ENCODE measurements at regions not wholly inside any gene's neighbourhood (a gene's known extent, or its start where the extent isn't known, plus 50 kb on each side); places are given as distances from the start of the nearest gene placed in this dataset.

- DNase-seq: no peak
Measured at GRCh38 chr10:110399106-110399964, 94.6 kb upstream of the SMNDC1 start.

DNA sequence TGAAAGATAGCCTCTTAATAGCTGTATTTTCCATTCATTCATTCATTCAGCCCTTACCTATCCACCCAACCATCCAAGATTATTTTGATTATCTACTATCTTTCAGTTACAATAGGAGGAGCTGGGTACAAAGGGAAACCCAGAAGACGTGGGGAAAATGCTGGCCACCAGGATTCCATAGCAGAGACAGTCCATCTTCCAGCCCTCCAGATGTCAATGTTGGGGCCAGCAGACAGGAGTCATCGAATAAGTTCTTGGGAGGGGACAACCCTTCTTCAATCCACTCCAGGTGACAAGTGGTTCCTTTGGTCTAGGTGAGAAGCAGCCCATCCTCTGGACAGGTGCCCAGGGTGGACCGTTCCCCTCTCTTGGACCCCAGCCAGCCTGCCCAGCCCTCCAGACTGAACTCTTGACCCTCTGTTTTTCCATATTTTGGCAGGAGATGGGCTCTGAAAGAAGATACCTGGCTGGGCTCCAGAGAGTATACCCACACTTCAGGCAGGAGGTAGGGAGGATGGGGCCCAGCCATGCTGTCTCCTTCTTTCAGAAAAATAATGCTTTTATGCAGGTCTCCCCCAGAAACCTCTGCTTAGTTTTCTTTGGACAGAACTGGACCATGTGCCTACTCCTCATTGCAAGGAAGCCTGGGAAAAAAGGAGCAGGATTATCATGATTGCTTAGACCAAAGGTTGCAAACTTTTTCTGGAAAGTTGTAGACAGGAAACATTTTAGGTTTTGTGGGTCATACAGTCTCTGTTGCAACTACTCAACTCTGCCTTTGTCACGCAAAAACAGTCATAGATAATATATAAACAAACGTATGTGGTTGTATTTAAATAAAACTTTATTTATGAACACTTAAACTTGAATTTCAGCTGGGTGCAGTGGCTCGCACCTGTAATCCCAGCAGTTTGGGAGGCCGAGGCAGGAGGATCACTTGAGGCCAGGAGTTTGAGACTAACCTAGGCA is 95.5 kb upstream of the SMNDC1 start:
- peak; percentile 83 for DNase-seq

GRCh38 chr10:110401401-110402076 is 96.2 kb upstream of the DUSP5 start:
- no peak for DNase-seq

DNA sequence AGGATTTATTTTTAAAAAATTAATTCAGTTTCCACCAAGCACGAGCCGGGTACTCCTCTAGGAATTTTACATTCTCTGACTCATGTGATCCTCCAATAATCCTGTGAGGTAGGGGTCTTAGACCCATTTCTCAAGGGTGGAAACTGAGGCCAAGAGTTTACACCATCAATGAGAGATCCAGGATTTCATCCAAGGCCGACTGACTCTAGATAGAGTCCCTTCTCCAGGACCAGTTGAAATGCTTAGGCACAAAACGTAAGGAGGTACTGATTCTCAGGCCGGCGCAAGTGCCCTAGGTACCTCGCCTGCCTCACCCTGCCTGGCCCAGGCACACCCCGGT is 95.7 kb upstream of the DUSP5 start:
- DNase-seq: no peak

- DNase-seq: no peak
Measured at GRCh38 chr10:110403593-110403992, 94.1 kb upstream of the DUSP5 start.

DNA sequence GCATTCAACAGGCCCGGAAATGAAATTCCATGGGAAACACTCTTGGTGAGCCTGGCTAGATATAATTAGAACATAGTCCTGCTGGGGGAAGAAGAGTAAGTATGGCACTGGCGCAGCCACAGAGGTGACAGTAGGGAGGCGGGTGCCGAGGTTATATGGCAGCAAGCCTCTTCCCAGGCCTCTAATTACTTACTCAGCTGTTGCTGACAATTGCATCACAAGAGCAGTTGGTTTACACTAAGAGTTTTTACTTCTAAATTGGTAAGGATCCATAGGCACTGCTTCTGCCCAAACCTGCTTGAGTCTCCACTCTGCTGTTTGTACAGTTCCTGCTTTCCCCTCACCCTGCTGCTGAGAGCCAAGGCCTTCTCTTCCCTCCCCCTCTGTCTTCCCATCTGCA is 93.3 kb upstream of the DUSP5 start:
- no peak for DNase-seq

DNA sequence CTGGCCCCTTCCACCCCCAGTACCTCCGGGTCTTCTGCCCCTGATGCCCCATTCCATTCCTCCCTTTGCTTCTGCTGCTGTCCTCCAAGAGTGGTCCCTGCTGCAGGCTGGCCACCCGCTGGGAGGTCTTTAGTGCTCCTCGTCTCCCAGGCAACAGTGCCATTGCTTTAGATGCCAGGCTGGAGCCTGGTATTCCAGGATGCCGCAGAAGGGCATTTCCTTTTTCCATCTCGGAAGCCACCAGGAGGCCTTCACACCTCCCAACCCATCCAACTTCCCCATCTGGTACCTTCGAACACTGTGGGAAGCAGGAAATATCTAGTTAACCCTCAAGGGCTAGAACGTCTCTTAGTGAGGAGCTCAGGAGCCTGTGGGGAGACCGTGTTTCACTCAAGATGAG is 92.9 kb upstream of the DUSP5 start:
- DNase-seq: no peak

- DNase-seq: no peak
Measured at GRCh38 chr10:110405380-110405779, 92.3 kb upstream of the DUSP5 start.

DNA sequence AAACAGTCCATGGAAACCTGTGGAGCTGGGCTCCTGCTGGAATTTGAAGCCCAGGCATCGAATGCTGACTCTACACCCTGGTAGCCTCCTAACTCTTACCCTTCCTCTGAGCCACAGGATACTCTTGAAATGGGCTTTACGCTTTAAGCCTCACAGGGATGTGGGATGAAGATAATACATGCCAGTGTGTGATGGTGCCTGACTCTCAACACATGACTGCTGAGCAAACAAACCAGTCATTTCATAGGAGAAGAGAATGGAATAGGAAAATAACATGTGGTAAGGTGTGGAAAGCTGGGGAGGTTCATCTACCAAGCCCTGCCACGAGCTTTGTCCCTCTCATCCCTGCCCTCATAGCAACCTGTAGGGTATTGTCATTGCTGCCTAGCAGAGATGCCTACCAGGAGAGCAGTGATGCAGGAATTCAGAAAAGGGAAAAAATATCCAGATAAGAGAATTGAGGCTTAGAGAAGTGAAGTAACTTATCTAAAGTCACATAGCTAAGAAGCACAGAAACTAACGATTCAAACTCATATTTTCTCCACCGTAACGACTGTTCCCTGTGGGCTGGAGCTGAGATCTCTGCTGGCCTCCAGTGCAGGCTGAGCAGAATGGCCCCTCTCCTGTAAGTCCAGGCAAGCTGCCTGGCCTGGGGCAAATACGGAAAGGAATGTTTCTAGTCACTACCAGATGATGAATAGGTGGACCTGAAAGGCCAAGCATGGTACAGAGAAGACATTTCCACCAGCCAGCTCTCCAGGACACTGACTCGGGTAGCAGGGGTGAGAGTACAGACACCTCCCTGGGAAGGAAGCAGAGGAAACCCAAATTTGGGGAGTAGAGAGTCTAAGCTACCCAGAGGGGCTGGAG is 90.2 kb upstream of the DUSP5 start:
- DNase-seq: no peak

DNA sequence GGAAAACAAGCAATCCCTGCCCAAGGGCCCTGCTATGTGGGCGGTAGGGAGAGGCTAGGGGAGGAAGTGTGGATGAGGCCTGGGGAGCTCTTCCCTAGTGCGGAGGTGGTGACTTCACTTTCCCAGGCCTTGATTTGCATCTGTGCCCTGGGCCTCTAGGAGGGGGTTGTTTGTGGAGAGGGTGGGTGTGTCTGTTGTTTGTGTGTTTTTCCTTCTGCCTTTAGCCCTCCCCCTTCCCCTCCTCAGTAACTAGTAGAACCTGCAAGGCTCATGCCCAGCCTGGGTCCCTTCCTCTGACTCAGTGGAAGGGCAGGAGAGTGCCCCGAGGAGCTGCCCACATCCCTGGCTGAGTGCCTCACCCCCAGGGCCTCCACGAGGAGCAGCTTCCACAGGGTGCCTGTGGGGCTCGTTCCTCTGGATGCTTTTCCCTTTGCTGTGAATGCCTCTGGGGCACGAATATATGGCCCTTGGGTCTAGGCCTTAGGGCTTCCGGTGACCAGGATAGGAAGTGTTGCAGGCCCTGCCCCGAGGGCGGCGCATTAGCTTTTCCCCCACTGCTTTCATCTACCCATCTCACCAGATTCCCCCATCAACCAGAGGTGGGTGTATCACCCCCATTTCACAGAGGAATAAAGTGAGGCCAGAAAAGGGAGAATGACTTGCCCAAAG is 89.4 kb upstream of the DUSP5 start:
- no peak for DNase-seq

DNA sequence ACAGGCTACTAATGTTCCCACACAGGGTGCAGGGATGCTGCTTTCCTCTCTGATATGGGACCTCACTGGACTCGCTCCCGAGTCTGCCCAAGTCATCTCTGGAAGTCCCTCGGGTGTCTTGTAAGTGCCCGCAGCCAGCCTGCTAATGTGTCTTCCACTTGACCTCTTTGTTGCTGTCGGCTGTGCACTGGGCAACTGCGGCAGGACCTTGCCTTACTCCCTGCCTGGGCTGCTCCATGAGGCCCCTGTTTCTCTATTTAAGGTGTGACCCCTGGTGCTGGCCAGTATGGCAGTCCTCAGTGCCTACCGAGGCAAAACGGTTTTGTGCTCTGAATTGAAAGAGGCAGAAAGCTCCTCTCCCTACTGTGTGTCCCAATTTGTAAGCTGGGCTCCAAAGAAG is 88.8 kb upstream of the DUSP5 start:
- no peak for DNase-seq

GRCh38 chr10:110409488-110409887 is 88.2 kb upstream of the DUSP5 start:
- DNase-seq: no peak

DNA sequence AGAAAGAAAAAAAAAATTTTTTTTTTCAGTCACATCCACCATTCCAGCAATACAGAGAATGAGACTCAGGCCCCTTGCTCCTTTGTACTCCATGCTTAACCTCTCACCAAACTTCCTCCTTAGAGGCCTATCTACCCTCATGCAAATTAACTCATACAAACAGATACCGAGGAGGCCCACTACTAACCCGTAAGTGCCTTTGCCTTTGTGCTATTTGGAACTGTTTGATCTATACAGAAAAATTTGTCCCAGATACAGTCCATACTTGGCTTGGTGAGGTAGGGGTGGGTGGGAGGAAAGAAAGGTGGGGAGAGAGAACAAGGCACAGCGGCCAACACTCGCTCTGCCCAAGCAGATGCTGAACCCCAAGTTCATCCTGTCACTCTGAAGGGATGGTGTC is 87.8 kb upstream of the DUSP5 start:
- no peak for DNase-seq

- DNase-seq: no peak
Measured at GRCh38 chr10:110410329-110411046, 87.2 kb upstream of the DUSP5 start.

GRCh38 chr10:110411047-110411410 is 86.7 kb upstream of the DUSP5 start:
- DNase-seq: peak; percentile 87

DNA sequence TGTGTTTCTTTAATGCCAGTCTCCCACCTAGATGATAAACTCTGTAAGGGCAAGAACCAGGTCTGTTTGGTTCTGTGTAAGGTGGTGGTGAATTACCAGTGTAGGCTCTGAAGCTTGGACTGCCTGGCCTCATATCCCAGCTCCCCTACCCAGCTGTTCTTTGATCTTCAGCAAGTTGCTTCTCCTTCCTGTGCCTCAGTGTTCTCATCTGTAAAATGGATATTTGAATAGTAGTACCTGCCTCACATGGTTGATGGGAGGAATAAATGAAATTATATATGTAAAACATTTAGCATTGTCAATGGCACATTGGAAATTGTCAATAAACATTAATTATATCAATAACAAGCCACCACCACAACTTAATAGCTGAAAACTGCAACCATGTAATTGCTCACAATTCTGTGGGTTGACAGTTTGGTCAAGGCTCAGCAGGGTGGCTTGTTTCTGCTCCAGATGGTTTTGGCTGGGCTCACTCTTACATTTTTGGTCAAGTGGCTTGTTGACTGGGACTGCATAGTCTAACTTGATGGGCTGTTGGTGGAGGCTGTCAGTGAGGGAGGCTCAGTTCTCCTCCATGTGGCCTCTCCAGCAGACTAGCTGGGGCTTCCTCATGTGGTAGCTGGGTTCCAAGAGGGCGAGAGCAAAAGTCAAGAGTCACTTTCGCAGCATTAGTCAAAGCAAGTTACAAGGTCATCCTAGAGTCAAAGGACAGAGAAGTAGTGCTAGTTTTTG is 84.5 kb upstream of the DUSP5 start:
- no peak for DNase-seq

GRCh38 chr10:110413903-110414547 is 83.7 kb upstream of the DUSP5 start:
- DNase-seq: peak; percentile 62

GRCh38 chr10:110414548-110415309 is 83.0 kb upstream of the DUSP5 start:
- peak; percentile 94 for DNase-seq

- no peak for DNase-seq
Measured at GRCh38 chr10:110415809-110416208, 81.9 kb upstream of the DUSP5 start.
